Nephron progenitor cell (in vitro differentiated cells): ENCODE measurements at regions not wholly inside any gene's neighbourhood (a gene's known extent, or its start where the extent isn't known, plus 50 kb on each side); places are given as distances from the start of the nearest gene placed in this dataset.

Experiments used
- DNase-seq: peaks from one replicate; pipeline ENCODE4 v3.0.0; 2021
- H3K27ac Mint-ChIP-seq: 2 replicates; pipeline ENCODE4 v1.8.0; 2021; ENCODE audit warnings: mild to moderate bottlenecking, moderate library complexity, mixed read lengths
- H3K27me3 Mint-ChIP-seq: 2 replicates; pipeline ENCODE4 v1.8.0; 2021; ENCODE audit warnings: mild to moderate bottlenecking, low read depth, mixed read lengths; ENCODE audit not compliant: poor library complexity
- H3K36me3 Mint-ChIP-seq: 2 replicates; pipeline ENCODE4 v1.8.0; 2021; ENCODE audit warnings: low read depth, mixed read lengths
- H3K4me1 Mint-ChIP-seq: 2 replicates; pipeline ENCODE4 v1.8.0; 2021; ENCODE audit warnings: mixed read lengths
- H3K4me3 Mint-ChIP-seq: 2 replicates; pipeline ENCODE4 v1.8.0; 2021; ENCODE audit warnings: mild to moderate bottlenecking, moderate library complexity, mixed read lengths
- H3K9me3 Mint-ChIP-seq: 2 replicates; pipeline ENCODE4 v1.8.0; 2021; ENCODE audit warnings: mild to moderate bottlenecking, moderate library complexity, mixed read lengths
- CTCF ChIP-seq: fragments of 200-600 bp; sonication (generic); IDR thresholded peaks from 2 replicates; pipeline ENCODE4 v1.5.0; 2021; ENCODE audit warnings: antibody characterized with exemption

- H3K9me3 Mint-ChIP-seq, result no peaks in the 10 kb centered on the region
- DNase-seq, result peak; percentile 84
- H3K27ac Mint-ChIP-seq, result no peak overlapping the region
- peaks cover 100% of the 10 kb centered on the region for H3K27me3 Mint-ChIP-seq
- H3K4me1 Mint-ChIP-seq, result peaks cover 22% of the 10 kb centered on the region
- H3K36me3 Mint-ChIP-seq, result no peaks in the 10 kb centered on the region
- no peak overlapping the region for H3K4me3 Mint-ChIP-seq
- TF ChIP-seq CTCF, result peak; percentile 93
Observed at GRCh38 chr7:155380221-155380861, 77.6 kb upstream of the EN2 start.

- peaks cover 21% of the 10 kb centered on the region for H3K4me1 Mint-ChIP-seq
- no peak for TF ChIP-seq CTCF
- H3K4me3 Mint-ChIP-seq, result peak overlapping the region; percentile 82
- H3K27ac Mint-ChIP-seq, result no peak overlapping the region
- no peaks in the 10 kb centered on the region for H3K36me3 Mint-ChIP-seq
- H3K27me3 Mint-ChIP-seq, result peaks cover 100% of the 10 kb centered on the region
- no peaks in the 10 kb centered on the region for H3K9me3 Mint-ChIP-seq
- no peak for DNase-seq
Observed at GRCh38 chr7:155380976-155381851, 76.7 kb upstream of the EN2 start.

GRCh38 chr7:155381852-155382801 is 75.8 kb upstream of the EN2 start:
- Mint-ChIP-seq H3K27me3 (peaks cover 99% of the 10 kb centered on the region), H3K36me3 (no peaks in the 10 kb centered on the region), H3K9me3 (no peaks in the 10 kb centered on the region), H3K4me3 (peak overlapping the region; percentile 82), H3K27ac (no peak overlapping the region), H3K4me1 (peaks cover 25% of the 10 kb centered on the region)
- TF ChIP-seq CTCF, result no peak
- peak; percentile 52 for DNase-seq

GRCh38 chr7:155382802-155383171 is 75.1 kb upstream of the EN2 start:
- H3K9me3 Mint-ChIP-seq, result no peaks in the 10 kb centered on the region
- H3K27me3 Mint-ChIP-seq, result peaks cover 98% of the 10 kb centered on the region
- H3K27ac Mint-ChIP-seq, result no peak overlapping the region
- H3K4me1 Mint-ChIP-seq, result peaks cover 32% of the 10 kb centered on the region
- H3K4me3 Mint-ChIP-seq, result no peak overlapping the region
- no peak for DNase-seq
- no peaks in the 10 kb centered on the region for H3K36me3 Mint-ChIP-seq
- no peak for TF ChIP-seq CTCF

GRCh38 chr7:155383756-155384491 is 74.0 kb upstream of the EN2 start:
- TF ChIP-seq CTCF, result no peak
- DNase-seq, result no peak
- Mint-ChIP-seq H3K27me3 (peaks cover 95% of the 10 kb centered on the region), H3K9me3 (no peaks in the 10 kb centered on the region), H3K27ac (no peak overlapping the region), H3K36me3 (no peaks in the 10 kb centered on the region), H3K4me1 (peaks cover 35% of the 10 kb centered on the region), H3K4me3 (no peak overlapping the region)
